Non-pigmented ciliary epithelial cell (primary cell): ENCODE measurements at regions not wholly inside any gene's neighbourhood (a gene's known extent, or its start where the extent isn't known, plus 50 kb on each side); places are given as distances from the start of the nearest gene placed in this dataset.
"Not testable (repeated sequence)": the region's sequence is repeated elsewhere in the genome, so short reads cannot be mapped to it uniquely, and the experiment has no call there.

ENCODE experiments used
- DNase-seq: peaks from one replicate; pipeline ENCODE4 v3.0.0-alpha.2; 2010; ENCODE audit warnings: low read depth

GRCh38 chr2:91521944-91522343 is 2830.5 kb downstream of the RPIA start:
- DNase-seq, result not testable (repeated sequence)

- not testable (repeated sequence) for DNase-seq
Observed at GRCh38 chr2:91522877-91523276, 2831.4 kb downstream of the RPIA start.

GRCh38 chr2:91523751-91524150 is 2832.3 kb downstream of the RPIA start:
- not testable (repeated sequence) for DNase-seq

- not testable (repeated sequence) for DNase-seq
Observed at GRCh38 chr2:91525587-91525986, 2834.1 kb downstream of the RPIA start.

- DNase-seq, result not testable (repeated sequence)
Observed at GRCh38 chr2:91526083-91526482, 2834.6 kb downstream of the RPIA start.

GRCh38 chr2:91527056-91527455 is 2835.6 kb downstream of the RPIA start:
- not testable (repeated sequence) for DNase-seq

GRCh38 chr2:91527491-91528031 is 2836.1 kb downstream of the RPIA start:
- not testable (repeated sequence) for DNase-seq

GRCh38 chr2:91528361-91528760 is 2836.9 kb downstream of the RPIA start:
- not testable (repeated sequence) for DNase-seq

GRCh38 chr2:91536109-91536508 is 2844.6 kb downstream of the RPIA start:
- not testable (repeated sequence) for DNase-seq

GRCh38 chr2:91536549-91537263 is 2845.2 kb downstream of the RPIA start:
- not testable (repeated sequence) for DNase-seq

GRCh38 chr2:91549316-91549715 is 2857.8 kb downstream of the RPIA start:
- not testable (repeated sequence) for DNase-seq

GRCh38 chr2:91558234-91558633 is 2866.8 kb downstream of the RPIA start:
- not testable (repeated sequence) for DNase-seq

- not testable (repeated sequence) for DNase-seq
Observed at GRCh38 chr2:91559269-91559668, 2867.8 kb downstream of the RPIA start.

- DNase-seq, result not testable (repeated sequence)
Observed at GRCh38 chr2:91559886-91560614, 2868.6 kb downstream of the RPIA start.

- DNase-seq, result not testable (repeated sequence)
Observed at GRCh38 chr2:91562184-91562583, 2870.7 kb downstream of the RPIA start.

- DNase-seq, result not testable (repeated sequence)
Observed at GRCh38 chr2:91564700-91565099, 2873.2 kb downstream of the RPIA start.

- not testable (repeated sequence) for DNase-seq
Observed at GRCh38 chr2:91565689-91566430, 2874.4 kb downstream of the RPIA start.

- not testable (repeated sequence) for DNase-seq
Observed at GRCh38 chr2:91566611-91567010, 2875.1 kb downstream of the RPIA start.

- DNase-seq, result not testable (repeated sequence)
Observed at GRCh38 chr2:91567546-91568335, 2876.3 kb downstream of the RPIA start.

- DNase-seq, result not testable (repeated sequence)
Observed at GRCh38 chr2:91568391-91569338, 2877.2 kb downstream of the RPIA start.
